ENCODE measurements at regions not wholly inside any gene's neighbourhood (a gene's known extent, or its start where the extent isn't known, plus 50 kb on each side); places are given as distances from the start of the nearest gene placed in this dataset.

GRCh38 chr7:112866424-112866823, 76.2 kb upstream of the TMEM168 start:
- TF ChIP-seq CTCF (IDR thresholded peaks at IDR 0.05; ENCODE audit: low read length) (no peak), EZH2 (IDR thresholded peaks at IDR 0.05; ENCODE audit: borderline replicate concordance, low read length) (no peak)

Data from OCI-LY1 (cell line).